ENCODE measurements at regions not wholly inside any gene's neighbourhood (a gene's known extent, or its start where the extent isn't known, plus 50 kb on each side); places are given as distances from the start of the nearest gene placed in this dataset.
"Not testable (repeated sequence)": the region's sequence is repeated elsewhere in the genome, so short reads cannot be mapped to it uniquely, and the experiment has no call there.

DNA sequence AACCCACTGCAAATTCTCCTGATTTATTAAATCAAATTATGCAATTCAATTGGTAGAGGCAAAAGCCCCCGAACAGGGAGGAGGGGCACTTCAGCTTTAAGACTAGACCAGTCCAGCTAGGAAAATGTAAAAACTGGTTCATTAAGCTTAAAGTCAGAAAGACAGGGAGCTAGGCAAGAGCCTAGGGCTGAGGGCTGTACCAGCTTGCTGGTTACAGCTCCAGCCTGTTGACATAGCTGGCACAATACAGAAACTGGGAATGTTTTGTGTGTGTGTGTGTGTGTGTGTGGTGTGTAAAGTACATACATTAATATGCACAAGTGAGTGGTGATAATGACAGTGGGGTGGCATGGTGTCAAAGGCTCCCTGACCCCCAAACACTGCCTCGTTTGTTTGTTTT is 307.0 kb upstream of the CELF4 start:
- DNase-seq: no peak

DNA sequence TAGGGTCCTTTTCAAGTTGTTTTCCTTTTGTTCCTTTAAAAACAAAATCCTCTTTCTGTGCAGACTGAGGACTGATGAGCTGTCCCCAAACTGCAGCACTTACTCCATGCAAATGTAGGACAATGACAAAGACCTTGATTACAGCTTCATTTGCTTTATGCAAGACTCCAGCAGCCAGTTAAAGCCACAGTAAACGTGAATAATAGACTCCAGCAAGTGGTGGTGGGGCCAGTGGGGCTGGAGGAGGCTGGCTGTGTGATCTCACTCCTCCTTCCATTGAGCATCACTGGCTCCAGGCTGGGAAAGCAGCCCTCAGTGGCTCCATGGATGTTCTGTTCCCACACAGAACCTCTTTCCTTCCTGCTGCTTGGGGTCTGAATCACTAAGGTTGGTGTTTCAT is 306.0 kb upstream of the CELF4 start:
- no peak for DNase-seq

GRCh38 chr18:37869051-37869450 is 303.5 kb upstream of the CELF4 start:
- DNase-seq: peak; percentile 37

GRCh38 chr18:37864122-37864521 is 298.5 kb upstream of the CELF4 start:
- no peak for DNase-seq

GRCh38 chr18:37861981-37862380 is 296.4 kb upstream of the CELF4 start:
- no peak for DNase-seq

GRCh38 chr18:37854396-37854795 is 288.8 kb upstream of the CELF4 start:
- no peak for DNase-seq

- no peak for DNase-seq
These were observed 288.1 kb upstream of the CELF4 start for GRCh38 chr18:37853706-37854105.

- DNase-seq: no peak
These were observed 286.9 kb upstream of the CELF4 start for GRCh38 chr18:37852464-37852863.

GRCh38 chr18:37847544-37847943 is 281.9 kb upstream of the CELF4 start:
- no peak for DNase-seq

DNA sequence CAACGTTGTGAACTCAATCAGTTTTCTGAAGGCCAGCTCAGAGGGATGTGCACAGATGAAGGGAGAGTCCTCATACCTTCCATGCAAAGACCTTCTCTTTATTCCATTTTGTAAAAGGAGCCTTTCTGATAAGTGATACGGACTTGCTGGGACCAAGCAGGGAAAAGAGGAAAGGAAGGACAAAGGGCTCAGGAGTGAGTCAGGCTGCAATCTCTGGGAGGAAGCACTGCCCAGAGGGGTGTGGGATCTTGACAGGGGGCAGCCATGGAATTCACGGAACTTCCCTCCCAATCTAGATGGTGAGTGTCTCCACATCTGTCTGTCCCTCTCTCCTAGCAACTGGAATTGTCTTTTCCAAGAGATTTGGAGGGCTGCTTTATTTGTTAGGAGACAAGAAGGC is 281.4 kb upstream of the CELF4 start:
- DNase-seq: no peak

DNA sequence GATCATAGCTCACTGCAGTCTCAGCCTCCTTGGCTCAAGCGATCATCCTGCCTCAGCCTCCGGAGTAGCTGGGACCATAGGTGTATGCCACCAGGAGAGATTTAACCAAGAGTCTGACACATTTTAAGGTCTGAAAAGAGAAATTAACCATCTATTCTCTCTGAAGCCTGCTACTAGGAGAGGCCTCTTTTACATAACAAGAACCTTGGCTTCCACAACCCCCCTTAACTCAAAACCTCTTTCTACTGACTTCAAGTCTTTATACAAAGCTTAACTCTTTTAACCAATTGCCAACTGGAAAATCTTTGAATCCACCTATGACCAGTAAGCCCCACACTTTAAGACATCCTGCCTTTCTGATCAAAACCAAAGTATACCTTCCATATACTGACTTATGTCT is 279.9 kb upstream of the CELF4 start:
- no peak for DNase-seq

- no peak for DNase-seq
These were observed 278.8 kb upstream of the CELF4 start for GRCh38 chr18:37844209-37844970.

GRCh38 chr18:37838083-37838482 is 272.5 kb upstream of the CELF4 start:
- no peak for DNase-seq

- no peak for DNase-seq
These were observed 270.7 kb upstream of the CELF4 start for GRCh38 chr18:37836071-37836970.

DNA sequence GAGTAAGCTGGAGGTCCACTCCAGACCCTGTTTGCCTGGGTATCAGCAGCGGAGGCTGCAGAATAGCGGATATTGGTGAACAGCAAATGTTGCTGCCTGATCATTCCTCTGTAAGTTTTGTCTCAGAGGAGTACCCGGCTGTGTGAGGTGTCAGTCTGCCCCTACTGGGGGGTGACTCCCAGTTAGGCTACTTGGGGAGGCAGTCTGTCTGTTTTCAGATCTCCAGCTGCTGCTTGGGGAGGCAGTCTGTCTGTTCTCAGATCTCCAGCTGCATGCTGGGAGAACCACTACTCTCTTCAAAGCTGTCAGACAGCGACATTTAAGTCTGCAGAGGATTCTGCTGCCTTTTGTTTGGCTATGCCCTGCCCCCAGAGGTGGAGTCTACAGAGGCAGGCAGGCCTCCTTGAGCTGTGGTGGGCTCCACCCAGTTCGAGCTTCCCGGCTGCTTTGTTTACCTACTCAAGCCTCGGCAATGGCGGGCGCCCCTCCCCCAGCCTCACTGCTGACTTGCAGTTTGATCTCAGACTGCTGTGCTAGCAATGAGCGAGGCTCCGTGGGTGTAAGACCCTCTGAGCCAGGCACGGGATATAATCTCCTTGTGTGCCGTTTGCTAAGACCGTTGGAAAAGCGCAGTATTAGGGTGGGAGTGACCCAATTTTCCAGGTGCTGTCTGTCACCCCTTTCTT is 266.6 kb upstream of the CELF4 start:
- DNase-seq: not testable (repeated sequence)

GRCh38 chr18:37812961-37813360 is 247.4 kb upstream of the CELF4 start:
- DNase-seq: no peak

- no peak for DNase-seq
These were observed 240.3 kb upstream of the CELF4 start for GRCh38 chr18:37805773-37806404.

- no peak for DNase-seq
These were observed 231.3 kb upstream of the CELF4 start for GRCh38 chr18:37796823-37797349.

DNA sequence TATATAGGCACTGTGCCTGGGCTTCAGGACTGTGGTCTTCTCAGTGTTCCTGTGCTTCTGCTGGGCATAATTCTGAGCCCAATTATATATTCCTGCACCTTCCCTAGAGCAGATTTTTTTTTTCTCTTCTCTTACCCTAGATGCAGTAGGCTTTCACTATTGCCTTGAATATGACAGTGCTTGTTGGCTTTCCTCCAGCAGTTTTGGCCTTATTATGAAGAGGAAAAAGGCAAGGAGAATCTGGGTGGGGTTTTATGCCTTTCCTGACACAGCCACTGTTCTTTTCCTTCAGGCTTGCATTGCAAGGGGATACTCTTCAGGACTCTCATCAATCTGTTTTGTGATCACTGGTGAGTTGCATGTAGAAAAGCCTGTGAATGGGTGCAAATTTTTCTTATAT is 221.9 kb upstream of the CELF4 start:
- DNase-seq: no peak

GRCh38 chr18:37783771-37784170 is 218.2 kb upstream of the CELF4 start:
- DNase-seq: peak; percentile 52

DNA sequence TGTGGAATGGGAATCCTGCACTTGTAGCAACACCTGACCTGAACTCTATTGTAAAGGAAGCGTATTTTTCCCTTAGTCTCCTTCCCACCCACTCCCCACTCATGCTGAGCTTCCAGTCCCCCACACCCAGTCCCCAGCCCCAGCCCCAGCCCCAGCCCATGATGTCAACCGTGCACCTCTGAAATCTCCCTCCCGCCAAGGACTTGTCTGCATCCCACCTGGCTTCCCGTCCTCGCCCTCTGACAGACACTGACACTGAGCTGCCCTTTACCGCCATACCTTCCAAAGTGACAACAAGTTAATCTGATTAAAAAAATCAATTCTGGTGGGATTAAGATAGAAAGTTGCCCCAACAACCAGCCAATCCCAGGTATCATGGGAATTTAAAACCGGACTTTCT is 213.6 kb upstream of the CELF4 start:
- no peak for DNase-seq

DNA sequence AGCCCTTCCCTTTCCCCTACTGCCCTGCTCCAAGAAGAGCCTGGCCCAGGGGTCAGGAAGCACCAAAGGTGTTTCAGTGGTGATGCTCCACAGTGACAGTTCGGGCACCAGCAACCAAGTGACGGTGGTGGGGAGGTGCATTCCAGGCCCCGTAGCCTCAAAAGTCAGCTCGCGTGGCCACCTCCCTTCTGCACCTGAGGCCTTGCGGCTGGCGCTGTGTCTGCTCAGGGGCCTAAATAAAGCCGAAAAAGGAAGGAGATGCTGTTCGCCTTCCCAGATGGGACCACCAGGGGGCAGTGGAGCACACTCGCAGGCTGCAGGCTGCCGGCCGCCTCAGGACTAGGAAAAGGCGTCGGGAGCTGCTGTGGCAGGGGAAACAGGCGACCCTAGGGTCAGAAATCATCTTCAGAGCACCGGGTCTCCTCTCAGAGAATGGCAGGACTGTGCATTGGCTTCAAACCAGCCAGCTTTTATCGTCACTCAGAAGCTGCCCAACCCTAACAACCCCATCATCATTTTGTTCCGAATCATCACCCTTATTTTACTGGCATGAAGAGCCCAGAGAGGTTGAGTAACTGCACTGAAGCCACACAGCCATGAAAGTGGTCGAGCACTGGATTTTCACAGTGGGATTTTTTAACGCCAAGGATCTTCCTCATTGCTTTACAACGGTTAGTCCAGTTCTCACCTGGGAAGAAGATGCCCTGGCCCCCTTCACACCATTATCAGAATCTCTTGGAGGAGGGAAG is 213.0 kb upstream of the CELF4 start:
- DNase-seq: peak; percentile 57
